ENCODE measurements at regions not wholly inside any gene's neighbourhood (a gene's known extent, or its start where the extent isn't known, plus 50 kb on each side); places are given as distances from the start of the nearest gene placed in this dataset.

DNA sequence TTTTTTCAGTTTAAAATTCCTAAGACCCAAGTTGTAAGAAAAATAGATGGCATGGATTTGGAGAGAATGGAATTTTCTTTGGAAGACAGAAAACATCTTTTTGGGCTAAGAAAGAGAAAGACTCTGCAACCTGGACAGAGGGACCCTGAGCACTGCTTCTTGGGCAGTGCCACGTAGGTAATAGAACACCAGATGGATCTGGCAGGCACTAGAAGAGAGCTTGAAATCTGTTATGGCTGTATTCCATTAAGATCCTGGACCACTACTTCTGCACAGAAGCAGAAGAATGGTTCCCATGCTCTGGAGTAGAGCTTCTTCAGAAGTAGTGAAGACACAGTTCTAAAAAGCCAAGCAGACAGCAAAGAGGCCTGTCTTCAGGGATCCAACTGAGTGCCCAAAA, 306.4 kb upstream of the CD180 start:
- TF ChIP-seq TAF1 (IDR thresholded peaks at IDR 0.05; ENCODE audit: borderline replicate concordance, low read depth, low read length): no peak
- TF ChIP-seq POLR2A (IDR thresholded peaks at IDR 0.05; ENCODE audit: low read depth, low read length): no peak
- no peak for TF ChIP-seq POLR2AphosphoS5 (IDR thresholded peaks at IDR 0.05; ENCODE audit: low read depth, low read length)
